ENCODE measurements at regions not wholly inside any gene's neighbourhood (a gene's known extent, or its start where the extent isn't known, plus 50 kb on each side); places are given as distances from the start of the nearest gene placed in this dataset.
"Not testable (repeated sequence)": the region's sequence is repeated elsewhere in the genome, so short reads cannot be mapped to it uniquely, and the experiment has no call there.

DNA sequence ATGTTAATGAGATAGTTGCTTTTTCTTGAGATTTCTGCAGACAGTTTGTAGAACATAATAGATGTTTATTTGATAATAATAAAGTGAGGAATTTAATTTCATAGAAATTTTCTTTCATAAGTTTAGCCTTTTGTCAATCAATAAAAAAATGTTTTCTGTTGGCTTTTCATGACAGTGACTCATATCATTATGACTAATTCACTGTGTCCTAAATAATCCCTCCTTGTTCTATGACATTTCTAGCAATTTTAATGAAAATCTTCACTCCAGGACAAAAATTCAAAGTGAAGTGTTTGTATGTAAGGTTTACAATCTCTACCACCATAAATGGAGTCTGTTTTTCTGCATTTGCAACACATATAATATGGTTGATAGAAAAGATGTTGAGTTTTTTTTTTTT is 109.9 kb downstream of the UTRN start:
- no peak for DNase-seq (ENCODE audit: low read depth)

GRCh38 chr6:144395826-144396225 is 110.7 kb downstream of the UTRN start:
- no peak for DNase-seq (ENCODE audit: low read depth)

DNA sequence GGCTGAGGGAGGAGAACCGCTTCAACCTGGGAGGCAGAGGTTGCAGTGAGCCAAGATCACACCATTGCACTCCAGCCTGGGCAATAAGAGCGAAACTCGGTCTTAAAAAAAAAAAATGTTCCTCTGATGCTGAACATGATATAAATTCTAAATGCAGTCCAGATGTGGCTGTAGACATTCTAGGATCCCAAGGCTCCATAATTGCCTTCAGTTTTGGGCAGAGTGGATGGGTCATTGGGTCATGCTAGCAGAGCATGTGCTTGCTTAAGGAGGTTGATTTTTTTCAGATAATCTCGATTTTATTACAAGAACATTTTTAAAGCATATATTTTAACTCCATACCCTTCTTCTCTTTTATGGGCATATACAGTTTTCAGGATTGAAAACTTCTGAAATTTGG is 112.0 kb downstream of the UTRN start:
- no peak for DNase-seq (ENCODE audit: low read depth)

- no peak for DNase-seq (ENCODE audit: low read depth)
These were observed 115.2 kb downstream of the UTRN start for GRCh38 chr6:144400321-144400720.

DNA sequence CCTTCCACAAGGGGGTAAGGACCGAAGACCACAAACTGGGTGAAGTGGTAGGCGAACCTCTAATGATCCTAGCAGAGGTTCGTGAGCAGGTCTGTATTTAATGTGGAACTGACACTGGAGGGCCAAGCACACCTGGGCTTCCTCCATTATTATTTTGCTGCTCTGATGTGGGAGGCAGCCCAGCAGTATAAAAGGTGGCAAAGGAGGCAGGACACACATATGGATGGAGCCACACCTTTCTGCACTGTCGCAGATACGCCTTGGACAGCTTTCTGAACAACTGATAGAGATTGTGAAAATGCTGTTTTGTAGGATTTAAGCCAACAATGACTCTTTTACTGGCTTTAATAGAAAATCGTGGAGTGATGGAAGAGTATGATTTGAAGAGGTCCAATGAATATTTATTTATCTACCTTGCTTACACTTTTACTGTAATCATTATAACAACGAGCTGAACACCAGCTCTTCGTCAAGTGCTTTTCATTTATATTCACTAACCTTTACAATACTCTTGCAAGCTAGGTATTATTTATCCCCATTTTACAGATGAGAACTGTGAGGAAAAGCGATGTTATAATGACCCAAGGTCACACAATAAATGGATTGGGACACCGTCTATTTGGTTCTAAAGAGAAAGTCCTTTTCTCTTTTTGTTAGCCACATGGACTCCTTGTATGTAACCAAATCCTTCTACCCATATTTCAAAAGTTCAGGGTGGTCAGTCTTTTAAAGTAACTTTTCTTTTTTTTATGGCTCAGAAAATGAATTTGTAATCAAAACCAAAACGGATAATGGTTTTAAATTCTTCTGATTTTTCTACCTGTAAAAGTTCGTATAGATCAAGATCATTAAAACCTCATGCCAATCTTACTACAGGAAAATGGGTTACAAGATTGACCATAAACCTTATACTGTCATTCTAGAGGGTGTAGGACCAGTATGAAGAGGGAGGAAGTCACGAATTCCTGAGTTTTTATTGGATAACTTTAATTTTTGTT is 116.9 kb downstream of the UTRN start:
- DNase-seq (ENCODE audit: low read depth) = no peak

DNA sequence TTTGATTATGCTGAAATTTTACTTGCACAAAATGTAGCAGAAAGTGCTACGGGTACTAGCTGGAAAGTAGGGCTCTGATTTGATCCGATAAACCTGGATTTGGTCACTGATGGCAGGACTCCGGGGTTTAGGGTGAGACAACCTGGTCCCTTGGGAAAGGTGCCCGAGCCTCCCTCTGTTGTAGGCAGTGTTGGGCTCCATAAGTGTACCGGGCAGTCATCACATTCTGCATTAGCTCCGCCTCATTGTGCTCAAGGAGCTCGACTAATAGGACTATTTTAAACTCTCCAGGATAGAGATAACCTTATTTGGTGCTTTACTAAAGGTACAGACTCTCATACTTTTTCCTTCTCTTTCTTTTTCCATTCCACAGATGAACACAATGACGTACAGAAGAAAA is 117.6 kb downstream of the UTRN start:
- no peak for DNase-seq (ENCODE audit: low read depth)

- no peak for DNase-seq (ENCODE audit: low read depth)
These were observed 120.0 kb downstream of the UTRN start for GRCh38 chr6:144405163-144405562.

DNA sequence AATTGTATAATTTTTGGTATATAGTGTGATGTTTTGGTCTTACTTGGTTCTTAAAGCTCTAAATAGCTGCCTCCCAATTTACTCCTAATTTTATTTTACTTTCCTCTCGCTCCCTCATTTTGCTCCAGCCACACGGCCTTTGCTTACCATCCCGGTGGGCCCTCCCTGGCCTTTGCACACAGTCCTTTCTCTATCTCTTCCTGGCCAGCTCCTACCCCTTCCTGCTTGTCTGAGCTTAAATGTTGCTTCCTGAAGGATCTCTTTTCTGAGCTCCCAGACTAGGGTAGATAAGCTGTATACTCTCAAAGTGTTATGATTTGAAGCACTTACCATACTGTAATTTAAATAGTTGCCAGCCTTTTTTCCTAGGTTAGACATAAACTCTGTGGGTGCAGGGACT is 121.7 kb downstream of the UTRN start:
- no peak for DNase-seq (ENCODE audit: low read depth)

DNA sequence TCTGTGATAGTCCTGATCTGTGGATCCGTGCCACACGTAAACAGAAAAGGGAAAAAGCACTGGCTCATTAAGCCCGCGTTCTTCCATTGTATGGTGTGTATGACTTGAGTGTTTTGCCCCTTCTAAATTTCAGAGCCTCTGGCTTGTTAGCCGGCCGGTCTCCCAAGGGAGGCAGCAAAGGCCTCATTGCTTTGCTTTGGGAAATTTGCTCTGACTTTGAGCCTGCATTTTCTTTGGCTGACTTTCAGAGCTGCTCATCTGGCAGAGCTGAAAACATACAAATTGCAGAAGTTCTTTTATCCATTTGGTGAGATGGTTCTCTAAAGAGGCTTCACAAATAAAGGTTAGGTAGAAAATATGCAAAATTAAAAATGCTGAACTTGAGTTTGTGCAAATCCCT is 123.0 kb downstream of the UTRN start:
- DNase-seq (ENCODE audit: low read depth) = no peak

DNA sequence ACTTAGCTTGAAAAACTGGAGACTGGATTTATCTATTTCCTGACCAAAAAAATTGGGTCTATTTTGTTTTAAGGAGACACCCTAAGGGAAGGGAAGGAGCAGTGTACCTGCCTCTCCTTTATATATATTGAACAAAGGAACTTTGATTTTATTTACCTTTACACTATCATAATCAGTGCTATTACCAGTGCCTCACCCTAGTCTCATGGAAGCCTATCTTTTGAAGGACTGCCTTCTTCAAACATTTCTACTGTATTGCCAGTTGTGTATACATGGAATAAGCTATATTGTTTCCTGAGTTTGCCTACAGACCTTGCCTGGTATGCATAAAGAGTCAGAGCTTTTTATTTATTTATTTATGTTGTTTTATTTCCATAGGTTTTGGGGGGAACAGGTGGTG is 124.9 kb downstream of the UTRN start:
- DNase-seq (ENCODE audit: low read depth) = no peak

DNA sequence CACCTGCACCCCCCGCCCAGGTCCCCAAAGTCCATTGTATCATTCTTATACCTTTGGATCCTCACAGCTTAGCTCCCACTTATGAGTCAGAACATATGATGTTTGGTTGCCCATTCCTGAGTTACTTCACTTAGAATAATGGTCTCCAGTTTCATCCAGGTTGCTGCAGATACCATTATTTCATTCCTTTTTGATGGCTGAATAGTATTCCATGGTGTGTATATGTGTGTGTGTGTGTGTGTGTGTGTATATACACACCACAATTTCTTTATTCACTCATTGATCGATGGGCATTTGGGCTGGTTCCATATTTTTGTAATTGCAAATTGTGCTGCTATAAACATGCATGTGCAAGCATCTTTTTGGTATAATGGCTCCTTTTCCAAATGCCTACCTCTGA is 125.4 kb downstream of the UTRN start:
- not testable (repeated sequence) for DNase-seq (ENCODE audit: low read depth)

DNA sequence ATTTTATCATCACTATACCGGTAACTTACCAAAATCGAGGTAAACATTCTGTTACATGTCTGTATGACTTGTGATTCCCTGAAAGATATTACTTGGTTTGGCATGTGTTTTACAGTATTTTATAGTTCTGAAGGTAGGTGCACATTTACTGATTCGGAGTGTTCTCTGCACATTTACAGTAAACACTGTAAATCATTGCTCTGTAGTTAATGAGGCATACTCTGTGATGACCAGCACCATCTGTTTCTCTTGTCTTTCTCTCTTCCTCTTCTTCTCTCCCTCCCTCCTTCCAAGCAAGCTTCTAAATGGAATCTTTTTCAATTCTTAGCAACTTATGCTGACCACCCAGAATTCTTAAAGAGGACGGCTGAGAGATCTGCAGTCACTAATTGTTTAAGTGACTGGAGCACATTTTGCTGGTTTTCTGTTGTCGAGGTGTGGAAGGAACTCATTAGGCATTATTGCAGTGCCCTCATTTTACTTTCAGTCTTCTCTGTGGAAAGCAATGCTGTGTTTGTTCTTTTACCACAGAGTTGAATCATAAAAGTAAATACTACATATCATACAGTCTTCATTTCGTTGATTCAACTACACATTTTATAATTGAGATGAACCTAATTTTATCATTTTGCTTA is 126.5 kb downstream of the UTRN start:
- no peak for DNase-seq (ENCODE audit: low read depth)

GRCh38 chr6:144413418-144413817 is 128.3 kb downstream of the UTRN start:
- no peak for DNase-seq (ENCODE audit: low read depth)

GRCh38 chr6:144415014-144415413 is 129.9 kb downstream of the UTRN start:
- DNase-seq (ENCODE audit: low read depth) = no peak

DNA sequence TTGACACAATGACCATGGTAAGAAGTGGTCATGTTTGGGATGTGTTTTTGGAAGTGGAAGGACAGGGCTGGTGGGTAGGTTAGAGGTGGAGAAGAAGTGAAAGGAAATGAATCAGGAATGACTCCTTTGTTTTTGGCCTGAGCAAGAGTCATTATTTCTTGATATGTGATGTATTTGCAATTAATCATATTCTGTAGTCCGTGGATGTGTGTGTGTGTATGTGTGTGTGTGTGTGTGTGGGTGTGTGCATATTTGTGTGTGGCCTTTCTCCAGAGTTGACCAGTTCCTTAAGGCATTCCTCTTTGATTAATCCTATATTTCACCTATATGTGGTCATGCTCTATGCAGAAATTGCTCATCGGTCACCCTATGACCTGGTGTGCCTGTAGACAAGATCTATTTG is 130.7 kb downstream of the UTRN start:
- DNase-seq (ENCODE audit: low read depth) = no peak

GRCh38 chr6:144416244-144416643 is 131.1 kb downstream of the UTRN start:
- DNase-seq (ENCODE audit: low read depth) = no peak

DNA sequence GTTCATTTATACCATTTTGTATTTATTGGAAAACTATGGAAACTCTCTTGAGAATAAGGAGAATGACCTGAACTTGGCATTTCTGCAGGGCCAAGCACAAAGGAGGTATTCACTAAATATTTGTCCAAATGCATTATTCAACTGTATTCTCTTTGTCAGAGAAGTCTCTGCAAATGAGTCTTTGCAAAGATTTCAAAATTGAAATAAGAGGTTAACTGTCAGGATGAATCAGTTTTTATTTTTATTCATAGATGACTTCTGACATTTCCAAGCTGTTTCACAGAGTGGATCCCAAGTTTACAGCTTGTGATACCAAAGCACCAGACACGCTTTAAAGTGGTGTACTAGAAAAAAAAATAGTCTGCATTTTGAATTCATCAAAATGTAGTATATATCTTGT is 131.6 kb downstream of the UTRN start:
- DNase-seq (ENCODE audit: low read depth) = no peak

DNA sequence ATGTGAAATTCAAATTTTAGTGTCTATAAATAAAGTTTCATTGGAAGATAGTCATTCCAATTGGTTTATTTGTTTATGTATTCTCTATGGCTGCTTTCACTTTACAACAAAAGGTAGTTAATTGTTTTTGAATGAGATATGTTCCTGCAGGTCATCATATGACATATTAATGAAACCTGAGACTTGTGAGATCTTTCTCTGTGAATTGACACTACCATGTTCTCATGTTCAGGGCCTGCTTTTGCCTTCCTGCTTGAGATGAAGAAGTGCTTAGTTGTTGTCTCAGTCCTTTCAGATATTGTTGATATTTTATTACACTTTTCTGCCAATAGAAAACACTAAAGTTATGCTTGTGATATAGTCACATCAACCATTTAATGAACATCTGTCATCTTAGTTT is 132.5 kb downstream of the UTRN start:
- no peak for DNase-seq (ENCODE audit: low read depth)

GRCh38 chr6:144418959-144419545 is 133.9 kb downstream of the UTRN start:
- no peak for DNase-seq (ENCODE audit: low read depth)

GRCh38 chr6:144423167-144423566 is 138.0 kb downstream of the UTRN start:
- no peak for DNase-seq (ENCODE audit: low read depth)

DNA sequence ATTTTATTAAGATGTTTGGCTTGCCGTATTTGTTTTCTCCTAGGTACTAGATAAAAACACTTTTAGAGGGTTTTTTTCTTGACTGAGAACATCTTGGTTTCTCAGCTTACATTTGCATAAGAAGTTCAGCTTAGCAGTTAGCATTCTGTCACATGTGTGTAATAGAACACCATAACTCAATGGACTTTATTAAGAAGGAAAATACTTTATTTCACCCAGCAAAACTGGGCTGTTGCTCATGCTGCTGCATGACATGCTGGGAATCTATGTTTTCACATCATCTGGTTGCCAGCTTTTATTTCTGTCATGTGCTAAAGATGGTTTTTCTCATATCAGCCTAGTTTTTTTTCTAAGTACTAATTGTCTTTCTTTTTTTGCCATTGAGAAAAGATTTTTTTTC is 144.6 kb downstream of the UTRN start:
- DNase-seq (ENCODE audit: low read depth) = no peak

DNA sequence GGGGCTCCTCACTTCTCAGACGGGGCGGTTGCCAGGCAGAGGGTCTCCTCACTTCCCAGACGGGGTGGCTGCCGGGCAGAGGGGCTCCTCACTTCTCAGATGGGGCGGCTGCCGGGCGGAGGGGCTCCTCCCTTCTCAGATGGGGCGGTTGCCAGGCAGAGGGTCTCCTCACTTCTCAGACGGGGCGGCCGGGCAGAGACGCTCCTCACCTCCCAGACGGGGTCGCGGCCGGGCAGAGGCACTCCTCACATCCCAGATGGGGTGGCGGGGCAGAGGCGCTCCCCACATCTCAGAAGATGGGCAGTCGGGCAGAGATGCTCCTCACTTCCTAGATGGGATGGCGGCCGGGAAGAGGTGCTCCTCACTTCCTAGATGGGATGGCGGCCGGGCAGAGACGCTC is 148.3 kb downstream of the UTRN start:
- DNase-seq (ENCODE audit: low read depth) = not testable (repeated sequence)

Data from stimulated activated CD8-positive, alpha-beta memory T cell treated with anti-CD3 and anti-CD28 coated beads, Interleukin-12 subunit alpha, Interleukin-12 subunit beta, amount 100 ng/mL, for 4 hours (primary cell).